ENCODE measurements at regions not wholly inside any gene's neighbourhood (a gene's known extent, or its start where the extent isn't known, plus 50 kb on each side); places are given as distances from the start of the nearest gene placed in this dataset.

- H3K4me1 ChIP-seq (ENCODE audit: control insufficient read depth in 5 of 5, insufficient read depth in 5 of 5, low read length in 5 of 5) = peaks cover 0 to 2% (median 0%) of the 10 kb centered on the region in 5 donors
- 92 to 94% methylated on average over 5 of the region's 5 CpGs for WGBS, 2 donors
- no peak for ATAC-seq (ENCODE audit: insufficient read depth, low FRiP score)
- no peak overlapping the region for H3K9ac ChIP-seq (ENCODE audit: insufficient read depth in 1 of 2, low read length in 2 of 2)
- DNase-seq = no peak
- H3K27ac ChIP-seq (ENCODE audit: low read depth in 1 of 2, low read length in 1 of 2) = no peak overlapping the region
- peaks cover 0 to 17% (median 5%) of the 10 kb centered on the region in 3 donors for H3K27me3 ChIP-seq (ENCODE audit: control insufficient read depth in 3 of 3, insufficient read depth in 3 of 3, low read length in 2 of 3)
- H3K9me3 ChIP-seq (ENCODE audit: control insufficient read depth in 4 of 4, insufficient read depth in 3 of 4, low read length in 3 of 4) = peaks cover 0 to 2% (median 0%) of the 10 kb centered on the region in 4 donors
- peaks cover 0 to 2% (median 0%) of the 10 kb centered on the region in 4 donors for H3K36me3 ChIP-seq (ENCODE audit: control insufficient read depth in 4 of 4, insufficient read depth in 4 of 4, low read length in 4 of 4)
- TF ChIP-seq CTCF (IDR thresholded peaks at IDR 0.05; ENCODE audit: control extremely low read depth, extremely low read depth) = no peak
- no peak overlapping the region for H3K4me3 ChIP-seq
These were observed 115.4 kb upstream of the PUDP start for GRCh38 chrX:7263330-7263729.

GRCh38 chrX:7262551-7262950 is 114.6 kb upstream of the PUDP start:
- DNase-seq (no peak), ATAC-seq (ENCODE audit: insufficient read depth, low FRiP score) (no peak)
- TF ChIP-seq CTCF (IDR thresholded peaks at IDR 0.05; ENCODE audit: control extremely low read depth, extremely low read depth) = no peak
- H3K4me3 ChIP-seq = no peak overlapping the region
- H3K36me3 ChIP-seq (ENCODE audit: control insufficient read depth in 4 of 4, insufficient read depth in 4 of 4, low read length in 4 of 4) = peaks cover 0 to 2% (median under 1%) of the 10 kb centered on the region in 4 donors
- H3K27me3 ChIP-seq (ENCODE audit: control insufficient read depth in 3 of 3, insufficient read depth in 3 of 3, low read length in 2 of 3) = peaks cover 0 to 14% (median 2%) of the 10 kb centered on the region in 3 donors
- no peak overlapping the region for H3K9ac ChIP-seq (ENCODE audit: insufficient read depth in 1 of 2, low read length in 2 of 2)
- no peaks in the 10 kb centered on the region for H3K4me1 ChIP-seq (ENCODE audit: control insufficient read depth in 5 of 5, insufficient read depth in 5 of 5, low read length in 5 of 5)
- H3K9me3 ChIP-seq (ENCODE audit: control insufficient read depth in 4 of 4, insufficient read depth in 3 of 4, low read length in 3 of 4) = peaks cover 0 to 2% (median 0%) of the 10 kb centered on the region in 4 donors
- no peak overlapping the region for H3K27ac ChIP-seq (ENCODE audit: low read depth in 1 of 2, low read length in 1 of 2)

- peaks cover 0 to 14% (median 2%) of the 10 kb centered on the region in 3 donors for H3K27me3 ChIP-seq (ENCODE audit: control insufficient read depth in 3 of 3, insufficient read depth in 3 of 3, low read length in 2 of 3)
- TF ChIP-seq CTCF (IDR thresholded peaks at IDR 0.05; ENCODE audit: control extremely low read depth, extremely low read depth) = no peak
- ATAC-seq (ENCODE audit: insufficient read depth, low FRiP score) (no peak), DNase-seq (no peak)
- H3K36me3 ChIP-seq (ENCODE audit: control insufficient read depth in 4 of 4, insufficient read depth in 4 of 4, low read length in 4 of 4) = peaks cover 0 to 4% (median under 1%) of the 10 kb centered on the region in 4 donors
- H3K4me1 ChIP-seq (ENCODE audit: control insufficient read depth in 5 of 5, insufficient read depth in 5 of 5, low read length in 5 of 5) = no peaks in the 10 kb centered on the region
- H3K4me3 ChIP-seq = no peak overlapping the region
- H3K9ac ChIP-seq (ENCODE audit: insufficient read depth in 1 of 2, low read length in 2 of 2) = no peak overlapping the region
- no peak overlapping the region for H3K27ac ChIP-seq (ENCODE audit: low read depth in 1 of 2, low read length in 1 of 2)
- peaks cover 0 to 2% (median 0%) of the 10 kb centered on the region in 4 donors for H3K9me3 ChIP-seq (ENCODE audit: control insufficient read depth in 4 of 4, insufficient read depth in 3 of 4, low read length in 3 of 4)
- WGBS, 2 donors = 80 to 81% methylated on average over 5 of the region's 5 CpGs
These were observed 113.8 kb upstream of the PUDP start for GRCh38 chrX:7261672-7262332.
